B cell (primary cell): ENCODE measurements at regions not wholly inside any gene's neighbourhood (a gene's known extent, or its start where the extent isn't known, plus 50 kb on each side); places are given as distances from the start of the nearest gene placed in this dataset.

Source experiments
- ATAC-seq: fragments of 200-7000 bp; cut with Tn5 transposase; one replicate; pipeline ENCODE4 v1.10.0; 2021; ENCODE audit warnings: low read depth, mild to moderate bottlenecking, moderate number of reproducible peaks, moderate library complexity
- CTCF ChIA-PET: fragments of 350-600 bp; sonication (Branson Sonifier 250); formaldehyde crosslinking; loops from one replicate; lab custom pipeline; 2021; ENCODE audit warnings: antibody characterized with exemption, inconsistent platforms; lab: Charles Lee
- POLR2A ChIA-PET: fragments of 350-600 bp; sonication (Branson Sonifier 250); formaldehyde crosslinking; loops from one replicate; lab custom pipeline; 2021; ENCODE audit warnings: antibody characterized with exemption; lab: Charles Lee
- DNase-seq: peaks from one replicate; pipeline ENCODE4 v3.0.0; 2013
- H2AFZ ChIP-seq: 2 replicates; pipeline ENCODE4 v1.6.1; 2012; ENCODE audit warnings: mild to moderate bottlenecking, low read depth, low read length; ENCODE audit not compliant: insufficient read depth, poor library complexity, severe bottlenecking
- H3K27ac ChIP-seq, 2 donors: 1 replicate in 1 of 2; 2 replicates in 1 of 2; pipeline ENCODE4 v1.5.1; 2012 to 2013; ENCODE audit warnings: low read length in 2 of 2, mild to moderate bottlenecking in 2 of 2, moderate library complexity in 1 of 2
- H3K27me3 ChIP-seq, 4 experiments: fragments of 200-600 bp in 1 of 4; sonication (generic) in 1 of 4; replicated peaks in 1 of 4; 1 replicate in 2 of 4; 2 replicates in 2 of 4; pipeline versions ENCODE4 v1.6.1 to v1.7.0; 2013 to 2016; ENCODE audit warnings: low read length in 3 of 4, mild to moderate bottlenecking in 2 of 4, mixed read lengths in 1 of 4, moderate library complexity in 1 of 4; ENCODE audit not compliant: insufficient read depth in 4 of 4, control insufficient read depth in 3 of 4; ENCODE audit errors: control extremely low read depth in 1 of 4
- H3K36me3 ChIP-seq, 2 experiments: replicated peaks in 1 of 2; 1 replicate in 1 of 2; 2 replicates in 1 of 2; pipeline versions ENCODE4 v1.6.1 to v1.7.1; 2013; ENCODE audit warnings: low read length in 1 of 2; ENCODE audit not compliant: insufficient read depth in 2 of 2, control insufficient read depth in 1 of 2; ENCODE audit errors: control extremely low read depth in 1 of 2, extremely low read depth in 1 of 2
- H3K4me1 ChIP-seq, 2 donors: fragments of 200-600 bp in 1 of 2; sonication (generic) in 1 of 2; 1 replicate in 1 of 2; 2 replicates in 1 of 2; pipeline versions ENCODE4 v1.5.1 to v1.6.1; 2013 to 2017; ENCODE audit warnings: low read length in 2 of 2; ENCODE audit not compliant: control insufficient read depth in 2 of 2, insufficient read depth in 2 of 2
- H3K4me2 ChIP-seq: replicated peaks from 2 replicates; pipeline ENCODE3; 2012; ENCODE audit warnings: mild to moderate bottlenecking, low read depth, low read length; ENCODE audit not compliant: poor library complexity, severe bottlenecking
- H3K4me3 ChIP-seq, 5 experiments: fragments of 200-600 bp in 1 of 5; sonication (generic) in 1 of 5; 1 replicate in 3 of 5; 2 replicates in 2 of 5; pipeline versions ENCODE4 v1.5.1 to v1.7.0; 2011 to 2016; ENCODE audit warnings: low read length in 4 of 5, mild to moderate bottlenecking in 4 of 5, low read depth in 2 of 5, control low read depth in 1 of 5, moderate library complexity in 1 of 5; ENCODE audit not compliant: insufficient read depth in 1 of 5; ENCODE audit errors: control extremely low read depth in 1 of 5, extremely low read depth in 1 of 5
- H3K79me2 ChIP-seq: fragments of 200-600 bp; sonication (generic); one replicate; pipeline ENCODE4 v1.6.0; 2016; ENCODE audit warnings: low read length; ENCODE audit not compliant: control insufficient read depth, insufficient read depth
- H3K9ac ChIP-seq: fragments of 200-600 bp; sonication (generic); 2 replicates; pipeline ENCODE4 v1.6.1; 2017; ENCODE audit warnings: mild to moderate bottlenecking, low read length, moderate library complexity
- H3K9me3 ChIP-seq, 3 donors: one replicate each; pipeline versions ENCODE4 v1.6.1 to v1.7.1; 2013; ENCODE audit warnings: low read length in 2 of 3; ENCODE audit not compliant: control insufficient read depth in 2 of 3, insufficient read depth in 1 of 3; ENCODE audit errors: control extremely low read depth in 1 of 3
- H4K20me1 ChIP-seq: 2 replicates; pipeline ENCODE4 v1.6.0; 2012; ENCODE audit warnings: mild to moderate bottlenecking, low read length; ENCODE audit not compliant: insufficient read depth, control insufficient read depth, poor library complexity, severe bottlenecking
- H3K27ac Mint-ChIP-seq: one replicate; pipeline ENCODE4 v1.8.0; 2021; ENCODE audit warnings: mixed read lengths
- H3K27me3 Mint-ChIP-seq: one replicate; pipeline ENCODE4 v1.8.0; 2021; ENCODE audit warnings: mixed read lengths
- H3K4me1 Mint-ChIP-seq: one replicate; pipeline ENCODE4 v1.8.0; 2021; ENCODE audit warnings: mixed read lengths
- H3K4me3 Mint-ChIP-seq: one replicate; pipeline ENCODE4 v1.8.0; 2021; ENCODE audit warnings: mixed read lengths
- H3K9me3 Mint-ChIP-seq: one replicate; pipeline ENCODE4 v1.8.0; 2022; ENCODE audit warnings: mixed read lengths; ENCODE audit not compliant: insufficient read depth
- EZH2 ChIP-seq: IDR thresholded peaks from 2 replicates; pipeline ENCODE4 v1.6.1; 2012; ENCODE audit warnings: borderline replicate concordance, low read depth, mild to moderate bottlenecking, moderate library complexity, low read length; ENCODE audit not compliant: insufficient read depth, poor library complexity, severe bottlenecking
- intact Hi-C: fragments of 100-400 bp; cut with micrococcal nuclease; formaldehyde crosslinking; loops from one replicate; pipeline ENCODE4 v1.10.0; 2022
- TF ChIP-seq, protein P1 (sequence below): fragments of 200-600 bp; IDR thresholded peaks from one replicate; pipeline ENCODE4 v1.8.0; 2022; ENCODE audit warnings: antibody characterized with exemption, mild to moderate bottlenecking

DNA sequence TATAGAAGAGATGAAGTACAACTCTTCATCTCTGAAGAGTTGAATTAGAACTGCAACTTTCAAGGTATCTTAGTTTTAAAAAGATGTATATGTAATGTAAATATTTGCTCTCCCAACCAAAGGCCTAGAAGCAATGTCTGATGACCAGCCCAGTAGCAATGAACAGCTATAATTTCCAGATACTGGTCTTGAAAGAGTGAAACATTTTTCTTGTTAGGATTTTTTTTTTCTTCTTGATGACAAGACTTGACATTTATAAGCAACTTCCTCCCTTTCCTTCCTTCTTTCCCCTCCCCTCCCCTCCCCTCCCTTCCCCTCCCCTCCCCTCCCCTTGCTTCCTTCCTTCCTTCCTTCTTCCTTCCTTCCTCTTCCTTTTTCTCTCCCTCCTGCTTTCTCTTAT lies 423.4 kb downstream of the ZIC1 start:
- ATAC-seq: no peak

DNA sequence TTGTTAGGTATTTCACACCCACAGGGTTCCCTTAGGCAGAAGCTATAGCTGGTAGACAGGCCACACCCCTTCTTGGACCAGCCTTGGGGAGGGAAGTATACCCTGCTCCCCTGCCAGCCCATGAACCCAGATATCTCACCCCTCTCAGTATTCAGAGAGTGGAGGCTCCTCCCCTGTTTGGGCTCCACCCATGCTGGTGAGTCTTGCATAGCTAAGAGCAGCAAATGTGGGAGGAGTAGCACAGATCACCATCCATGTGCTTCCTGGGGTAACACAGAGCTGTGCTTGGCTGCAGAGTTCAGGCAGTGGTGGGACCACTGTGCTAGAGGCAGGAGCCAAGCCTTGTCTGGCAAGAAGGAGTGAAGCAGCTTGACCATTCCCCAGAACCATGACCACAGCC lies 427.2 kb downstream of the ZIC1 start:
- H3K27ac Mint-ChIP-seq: no peak overlapping the region
- Histone ChIP-seq H4K20me1 (no peaks in the 10 kb centered on the region), H3K36me3 (no peaks in the 10 kb centered on the region), H3K9me3 (no peaks in the 10 kb centered on the region), H2AFZ (no peak overlapping the region), H3K4me2 (no peak overlapping the region), H3K4me1 (no peaks in the 10 kb centered on the region), H3K4me3 (no peak overlapping the region), H3K79me2 (no peaks in the 10 kb centered on the region), H3K27me3 (no peaks in the 10 kb centered on the region), H3K27ac (no peak overlapping the region), H3K9ac (no peak overlapping the region)
- DNase-seq: no peak
- ChIA-PET CTCF (no interaction called here), POLR2A (no interaction called here)
- intact Hi-C loops: no loop called here
- no peaks in the 10 kb centered on the region for H3K27me3 Mint-ChIP-seq
- no peak for ATAC-seq
- peaks cover 4% of the 10 kb centered on the region for H3K9me3 Mint-ChIP-seq
- H3K4me3 Mint-ChIP-seq: no peak overlapping the region
- TF ChIP-seq EZH2: no peak
- TF ChIP-seq, protein P1, sequence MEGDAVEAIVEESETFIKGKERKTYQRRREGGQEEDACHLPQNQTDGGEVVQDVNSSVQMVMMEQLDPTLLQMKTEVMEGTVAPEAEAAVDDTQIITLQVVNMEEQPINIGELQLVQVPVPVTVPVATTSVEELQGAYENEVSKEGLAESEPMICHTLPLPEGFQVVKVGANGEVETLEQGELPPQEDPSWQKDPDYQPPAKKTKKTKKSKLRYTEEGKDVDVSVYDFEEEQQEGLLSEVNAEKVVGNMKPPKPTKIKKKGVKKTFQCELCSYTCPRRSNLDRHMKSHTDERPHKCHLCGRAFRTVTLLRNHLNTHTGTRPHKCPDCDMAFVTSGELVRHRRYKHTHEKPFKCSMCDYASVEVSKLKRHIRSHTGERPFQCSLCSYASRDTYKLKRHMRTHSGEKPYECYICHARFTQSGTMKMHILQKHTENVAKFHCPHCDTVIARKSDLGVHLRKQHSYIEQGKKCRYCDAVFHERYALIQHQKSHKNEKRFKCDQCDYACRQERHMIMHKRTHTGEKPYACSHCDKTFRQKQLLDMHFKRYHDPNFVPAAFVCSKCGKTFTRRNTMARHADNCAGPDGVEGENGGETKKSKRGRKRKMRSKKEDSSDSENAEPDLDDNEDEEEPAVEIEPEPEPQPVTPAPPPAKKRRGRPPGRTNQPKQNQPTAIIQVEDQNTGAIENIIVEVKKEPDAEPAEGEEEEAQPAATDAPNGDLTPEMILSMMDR: no peak
- H3K4me1 Mint-ChIP-seq: no peaks in the 10 kb centered on the region

More for the DNA sequence above, 423.4 kb downstream of the ZIC1 start:
- H3K9ac ChIP-seq: no peak overlapping the region
- H2AFZ ChIP-seq: no peak overlapping the region
- CTCF ChIA-PET: no interaction called here
- Mint-ChIP-seq H3K27ac (no peak overlapping the region), H3K9me3 (peaks cover 2% of the 10 kb centered on the region), H3K4me3 (no peak overlapping the region), H3K27me3 (no peaks in the 10 kb centered on the region), H3K4me1 (no peaks in the 10 kb centered on the region)
- no peaks in the 10 kb centered on the region for H3K27me3 ChIP-seq
- no peaks in the 10 kb centered on the region for H3K9me3 ChIP-seq
- H3K4me2 ChIP-seq: no peak overlapping the region
- POLR2A ChIA-PET: no interaction called here
- H3K4me3 ChIP-seq: no peak overlapping the region
- TF ChIP-seq, protein P1: no peak
- H3K4me1 ChIP-seq: no peaks in the 10 kb centered on the region
- H3K79me2 ChIP-seq: no peaks in the 10 kb centered on the region
- H4K20me1 ChIP-seq: no peaks in the 10 kb centered on the region
- no peak for DNase-seq
- intact Hi-C loops: no loop called here
- no peak overlapping the region for H3K27ac ChIP-seq
- no peaks in the 10 kb centered on the region for H3K36me3 ChIP-seq
